GM12872 (cell line): ENCODE measurements at regions not wholly inside any gene's neighbourhood (a gene's known extent, or its start where the extent isn't known, plus 50 kb on each side); places are given as distances from the start of the nearest gene placed in this dataset.

ENCODE experiments used
- TF ChIP-seq, protein P1 (sequence below): IDR thresholded peaks from 3 replicates; pipeline ENCODE4 v1.5.1; 2011; ENCODE audit warnings: low read depth, mild to moderate bottlenecking, low read length, moderate library complexity; ENCODE audit not compliant: insufficient read depth

DNA sequence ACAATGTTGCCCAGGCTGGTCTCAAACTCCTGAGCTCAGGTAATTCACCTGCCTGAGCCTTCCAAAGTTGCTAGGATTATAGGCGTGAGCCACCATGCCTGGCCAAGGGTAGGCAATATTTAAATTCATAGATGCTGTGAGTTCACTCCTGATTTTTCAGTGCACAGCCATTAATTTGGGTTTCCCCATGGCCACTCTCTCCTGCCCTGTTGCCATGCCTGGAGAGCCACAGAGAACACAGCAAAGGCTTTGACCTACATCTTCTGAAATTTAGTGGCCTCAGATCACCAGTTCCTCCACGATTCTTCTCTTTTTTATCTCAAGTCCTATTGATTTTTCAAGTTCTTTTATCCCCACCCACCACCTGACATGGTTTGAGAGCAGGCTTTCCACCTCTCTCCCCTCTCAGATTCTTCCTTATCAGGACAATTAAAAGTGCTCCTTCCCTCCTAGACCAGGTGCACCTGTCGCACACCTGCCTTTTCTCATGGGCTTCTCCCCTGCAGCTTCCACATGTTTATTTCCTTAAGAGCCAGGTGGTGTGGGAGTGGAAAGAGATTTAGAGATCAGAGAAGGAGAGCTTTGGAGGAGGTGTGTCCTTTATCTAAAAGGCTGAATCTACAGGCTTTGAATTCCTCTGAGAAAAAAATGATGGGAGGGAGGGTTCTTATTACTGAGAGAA, 123.8 kb downstream of the ADRA2A start:
- TF ChIP-seq, protein P1, sequence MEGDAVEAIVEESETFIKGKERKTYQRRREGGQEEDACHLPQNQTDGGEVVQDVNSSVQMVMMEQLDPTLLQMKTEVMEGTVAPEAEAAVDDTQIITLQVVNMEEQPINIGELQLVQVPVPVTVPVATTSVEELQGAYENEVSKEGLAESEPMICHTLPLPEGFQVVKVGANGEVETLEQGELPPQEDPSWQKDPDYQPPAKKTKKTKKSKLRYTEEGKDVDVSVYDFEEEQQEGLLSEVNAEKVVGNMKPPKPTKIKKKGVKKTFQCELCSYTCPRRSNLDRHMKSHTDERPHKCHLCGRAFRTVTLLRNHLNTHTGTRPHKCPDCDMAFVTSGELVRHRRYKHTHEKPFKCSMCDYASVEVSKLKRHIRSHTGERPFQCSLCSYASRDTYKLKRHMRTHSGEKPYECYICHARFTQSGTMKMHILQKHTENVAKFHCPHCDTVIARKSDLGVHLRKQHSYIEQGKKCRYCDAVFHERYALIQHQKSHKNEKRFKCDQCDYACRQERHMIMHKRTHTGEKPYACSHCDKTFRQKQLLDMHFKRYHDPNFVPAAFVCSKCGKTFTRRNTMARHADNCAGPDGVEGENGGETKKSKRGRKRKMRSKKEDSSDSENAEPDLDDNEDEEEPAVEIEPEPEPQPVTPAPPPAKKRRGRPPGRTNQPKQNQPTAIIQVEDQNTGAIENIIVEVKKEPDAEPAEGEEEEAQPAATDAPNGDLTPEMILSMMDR = no peak

DNA sequence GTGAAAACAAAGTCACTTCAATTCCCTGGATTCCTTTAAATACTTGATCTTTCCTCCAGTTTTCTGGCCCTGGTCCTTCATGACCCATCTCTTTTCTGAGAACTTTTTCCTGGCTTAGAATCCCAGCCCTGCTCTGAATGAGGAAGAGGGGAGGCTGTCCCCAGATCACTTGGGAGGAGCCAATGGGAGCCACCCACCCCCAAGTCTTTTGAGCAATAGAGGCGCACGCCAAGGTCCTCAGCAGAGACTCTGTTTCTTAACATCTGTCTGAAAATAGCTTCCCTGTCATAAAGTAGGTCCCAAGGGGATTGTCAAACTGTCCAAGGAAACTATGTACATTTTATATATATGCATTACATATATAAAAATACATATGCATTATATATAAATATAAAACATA, 126.8 kb downstream of the ADRA2A start:
- TF ChIP-seq, protein P1 = no peak

DNA sequence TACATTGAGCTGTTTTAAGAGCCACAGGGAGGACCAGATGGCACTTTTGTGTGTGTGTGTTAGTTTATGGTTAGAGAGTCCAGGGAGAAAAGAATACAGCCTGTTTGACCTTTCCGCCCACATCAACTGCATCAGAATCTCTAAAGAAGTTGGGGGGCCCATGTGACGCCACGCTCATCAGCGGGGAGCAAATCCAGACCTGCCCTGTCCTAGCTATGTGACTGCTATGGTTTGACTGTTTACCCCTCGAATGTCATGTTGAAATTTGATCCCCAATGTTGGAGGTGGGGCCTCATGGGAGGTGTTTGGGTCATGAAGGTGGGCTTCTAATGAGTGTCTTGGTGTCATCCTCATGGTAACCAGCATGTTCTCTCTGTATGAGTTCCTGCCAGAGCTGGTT, 128.0 kb downstream of the ADRA2A start:
- TF ChIP-seq, protein P1 = no peak

- TF ChIP-seq, protein P1 = no peak
Measured at GRCh38 chr10:111206521-111206920, 129.7 kb downstream of the ADRA2A start.

DNA sequence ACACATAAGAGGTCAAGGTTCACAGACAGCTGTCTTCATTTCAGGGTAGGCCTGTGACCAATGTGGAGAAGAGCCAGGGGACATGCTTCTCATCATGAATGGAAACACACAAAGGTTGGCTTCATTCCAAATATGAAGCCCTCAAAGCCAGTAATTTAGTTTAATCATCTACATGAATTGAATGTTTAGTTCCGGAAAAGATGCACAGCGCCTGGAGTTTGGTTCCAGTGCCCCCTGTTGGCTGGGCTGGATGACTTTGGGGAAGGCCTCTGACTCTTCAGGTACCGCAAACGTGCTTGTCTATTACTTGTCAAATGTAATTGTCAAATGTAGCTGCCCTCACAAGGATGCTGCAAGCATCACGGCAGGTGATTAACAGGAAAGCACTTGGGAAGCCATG, 130.7 kb downstream of the ADRA2A start:
- TF ChIP-seq, protein P1 = peak; percentile 35; the same call in 2 of the 3 replicates

DNA sequence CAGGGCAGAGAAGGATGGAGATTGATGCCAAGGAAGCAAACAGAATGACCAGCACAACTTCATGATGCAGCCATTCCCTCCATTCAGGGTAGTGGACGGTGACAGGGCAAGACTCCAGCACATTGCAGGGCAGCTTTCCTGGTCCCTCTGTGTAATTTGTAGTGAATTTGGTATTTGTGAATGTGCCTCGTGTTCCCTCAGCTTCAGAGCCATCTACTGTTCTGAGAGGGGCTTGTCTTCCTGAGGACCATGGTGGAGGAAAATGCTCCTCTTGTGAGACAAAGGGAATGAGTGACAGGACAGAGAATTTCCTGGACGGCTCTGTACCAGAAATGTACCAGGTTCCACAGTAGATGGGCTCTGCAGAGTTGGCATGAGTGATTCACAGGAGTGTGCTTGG, 132.1 kb downstream of the ADRA2A start:
- TF ChIP-seq, protein P1 = no peak

DNA sequence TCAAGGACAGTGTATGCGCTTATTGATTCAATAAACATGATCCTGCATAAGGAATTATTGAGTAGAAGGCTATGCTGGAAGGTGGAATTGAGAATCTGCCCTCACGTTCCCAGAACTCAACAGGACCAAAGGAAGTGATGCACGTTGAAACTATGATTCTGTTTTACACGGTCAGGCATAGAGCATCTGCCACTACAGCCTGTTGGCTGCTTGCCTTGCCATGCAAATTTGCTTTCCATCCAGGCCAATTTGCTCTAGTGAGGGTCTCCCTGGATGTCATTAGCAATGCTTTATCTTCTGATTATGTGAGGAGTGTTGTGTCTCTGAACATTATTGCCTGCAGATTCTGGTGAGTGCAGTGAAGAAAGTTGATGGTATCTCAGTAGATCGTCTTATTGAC, 132.9 kb downstream of the ADRA2A start:
- TF ChIP-seq, protein P1 = no peak
